HG03108 (cell line): ENCODE measurements at regions not wholly inside any gene's neighbourhood (a gene's known extent, or its start where the extent isn't known, plus 50 kb on each side); places are given as distances from the start of the nearest gene placed in this dataset.

ENCODE experiments used
- ATAC-seq: cut with Tn5 transposase; IDR thresholded peaks from one replicate; pipeline ENCODE4 v1.9.1; 2021; ENCODE audit warnings: moderate library complexity; ENCODE audit not compliant: unreplicated experiment

DNA sequence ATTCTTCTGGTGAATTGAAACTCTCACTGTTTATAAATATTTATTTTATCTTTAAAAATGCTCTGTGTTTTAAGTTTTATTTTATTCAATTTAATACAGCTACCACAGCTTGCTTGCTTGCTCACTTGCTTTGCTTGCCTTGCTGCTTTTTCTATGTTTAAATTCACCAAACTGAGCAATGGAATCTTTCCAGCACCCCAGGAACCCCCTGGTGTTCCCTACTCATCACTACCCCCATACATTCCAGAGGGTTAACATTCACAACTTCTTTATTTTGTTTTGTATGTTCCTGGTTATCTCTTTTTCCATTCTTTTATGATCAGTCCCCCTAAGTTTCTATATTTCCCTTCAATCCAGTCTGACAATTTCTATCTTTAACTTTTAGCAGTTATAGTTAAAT lies 166.5 kb upstream of the COL1A2 start:
- no peak for ATAC-seq

DNA sequence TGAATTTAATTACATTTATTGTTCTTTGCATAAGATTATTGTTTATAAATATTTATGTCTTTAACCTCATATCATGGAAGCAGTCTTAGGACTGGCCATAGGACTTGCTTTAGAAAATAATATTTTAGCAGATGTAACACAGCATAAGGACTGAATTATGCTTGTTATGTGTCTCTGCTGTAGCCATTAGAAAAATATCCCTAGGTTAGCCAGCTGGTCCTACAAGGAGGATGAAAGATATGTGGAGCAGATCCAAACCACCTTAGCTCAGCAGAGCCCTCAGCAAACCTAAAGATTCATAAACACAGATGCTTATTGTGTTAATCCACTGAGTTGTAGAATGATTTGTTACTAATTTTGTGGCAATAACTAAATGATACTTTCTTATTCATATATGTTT lies 166.0 kb upstream of the COL1A2 start:
- ATAC-seq, result no peak

DNA sequence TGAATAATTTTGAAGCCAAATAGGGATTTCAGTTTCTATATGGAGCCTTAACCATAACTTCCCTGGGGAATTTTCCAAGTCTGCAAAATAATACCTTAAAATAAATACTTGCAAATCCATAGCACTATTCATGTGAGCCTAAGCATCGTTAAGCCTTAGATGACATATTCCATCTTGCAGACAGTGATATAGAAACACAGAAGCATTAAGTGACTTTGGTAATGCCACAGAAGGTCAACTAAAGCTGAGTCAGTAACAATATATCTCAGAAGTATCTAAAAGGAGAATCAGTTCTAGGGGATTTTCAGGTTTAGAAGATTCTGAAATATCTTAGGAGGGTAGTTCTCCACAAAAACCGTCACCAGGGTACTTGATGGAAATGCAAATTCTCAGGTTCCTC lies 163.4 kb upstream of the COL1A2 start:
- no peak for ATAC-seq

DNA sequence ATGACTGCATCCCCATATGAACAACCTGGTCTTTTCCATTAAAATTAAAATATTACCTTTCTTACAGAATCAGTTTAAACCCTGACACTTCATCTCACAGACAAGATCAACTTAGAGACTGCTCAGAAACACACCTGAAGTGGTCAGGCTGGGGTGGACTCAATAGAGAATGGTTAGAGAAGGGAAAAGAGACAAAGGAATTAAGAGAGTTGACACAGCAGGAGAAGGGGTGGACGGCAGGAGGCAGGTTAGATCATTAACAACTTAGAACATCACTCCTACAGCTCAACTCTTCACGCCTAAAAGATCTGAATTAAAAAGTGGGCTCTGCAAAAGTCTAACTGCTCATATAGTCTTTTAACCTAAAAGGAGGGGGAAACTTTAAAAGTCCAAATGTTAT lies 157.7 kb upstream of the COL1A2 start:
- no peak for ATAC-seq

DNA sequence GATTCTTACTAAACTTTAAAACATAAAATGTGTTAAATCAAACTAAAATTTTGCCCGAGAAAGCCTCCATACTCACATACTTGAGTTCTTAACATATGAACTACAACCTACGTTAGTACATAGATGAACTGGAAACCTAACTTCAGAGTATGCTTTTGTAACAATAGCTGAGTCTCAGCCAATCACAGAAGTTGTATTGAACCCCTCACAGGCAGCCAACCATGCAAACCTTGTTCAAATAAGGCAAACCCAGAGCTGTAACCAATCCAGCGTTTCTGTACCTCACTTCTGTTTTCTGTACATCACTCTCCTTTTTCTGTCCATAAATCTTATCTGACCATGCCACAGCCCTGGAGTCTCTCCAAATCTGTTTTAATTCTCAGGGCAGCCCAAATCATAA lies 157.3 kb upstream of the COL1A2 start:
- no peak for ATAC-seq

DNA sequence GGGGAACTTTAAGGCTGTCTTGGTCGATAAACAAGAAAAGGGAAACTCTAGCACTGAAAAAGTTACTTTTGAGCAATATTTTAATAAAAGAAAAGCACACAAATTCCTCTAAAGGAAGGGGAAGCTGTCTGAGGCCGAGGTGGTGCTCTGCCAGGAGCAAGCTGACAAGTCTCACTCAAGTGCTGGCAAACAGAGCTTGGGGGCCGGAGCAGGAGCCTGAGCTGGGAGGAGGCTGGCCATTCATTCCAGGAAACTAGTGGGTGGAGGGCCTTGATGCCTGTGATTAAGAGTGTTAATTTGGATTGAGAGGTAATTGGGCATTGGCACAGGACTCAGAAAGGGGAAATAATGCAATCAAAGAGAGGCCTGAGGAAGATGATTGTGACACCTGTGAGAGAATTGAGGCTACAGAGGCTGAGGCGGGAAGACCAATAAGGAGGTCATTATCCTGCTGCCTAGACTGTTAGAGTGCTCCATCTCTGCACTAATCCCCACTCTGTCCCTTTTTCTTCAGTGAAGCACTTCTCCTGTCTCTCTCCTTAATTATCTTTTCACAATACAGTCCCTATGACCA lies 154.9 kb upstream of the COL1A2 start:
- no peak for ATAC-seq

DNA sequence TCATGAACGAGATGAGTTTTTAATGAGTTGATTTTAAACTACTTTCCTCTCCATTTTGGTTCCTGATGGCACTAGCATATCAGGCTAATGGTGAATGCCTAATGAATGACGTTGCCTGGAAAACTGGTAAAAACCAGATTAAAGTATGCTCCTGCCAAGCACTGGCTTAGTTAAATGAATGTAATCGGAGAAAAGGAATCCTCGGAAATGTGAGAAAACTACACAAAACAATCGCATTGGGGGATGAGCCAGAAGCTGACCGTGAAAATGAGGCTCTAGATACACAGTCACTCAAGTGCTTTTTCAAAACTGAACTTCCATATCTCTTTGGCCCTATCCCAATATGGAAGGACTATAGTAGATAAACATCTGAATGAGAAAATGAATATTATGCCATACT lies 153.8 kb upstream of the COL1A2 start:
- no peak for ATAC-seq

DNA sequence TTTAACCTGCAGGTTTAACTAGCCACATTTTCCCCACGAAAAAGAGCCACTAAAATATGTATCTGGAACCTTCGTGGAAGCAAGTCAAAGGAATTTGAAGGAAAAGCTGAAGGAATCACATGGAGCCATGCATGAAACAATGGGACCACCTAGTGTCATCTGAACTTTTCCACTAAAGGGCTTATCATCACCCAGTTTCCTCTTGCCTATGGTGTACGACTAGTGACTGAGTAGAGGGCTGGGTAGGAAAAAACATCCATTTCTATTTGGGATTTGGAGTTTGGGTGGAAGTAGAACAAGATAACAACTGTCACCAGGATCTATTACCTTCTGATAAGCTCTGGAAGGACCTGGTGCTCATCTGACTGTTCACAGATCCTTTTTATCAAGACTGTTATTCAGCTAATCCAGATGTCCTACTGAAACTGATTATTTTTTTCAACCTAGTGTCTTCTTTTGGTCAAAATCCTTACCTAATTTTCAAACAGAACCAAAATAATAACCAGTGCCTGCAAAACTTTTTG lies 153.2 kb upstream of the COL1A2 start:
- no peak for ATAC-seq

DNA sequence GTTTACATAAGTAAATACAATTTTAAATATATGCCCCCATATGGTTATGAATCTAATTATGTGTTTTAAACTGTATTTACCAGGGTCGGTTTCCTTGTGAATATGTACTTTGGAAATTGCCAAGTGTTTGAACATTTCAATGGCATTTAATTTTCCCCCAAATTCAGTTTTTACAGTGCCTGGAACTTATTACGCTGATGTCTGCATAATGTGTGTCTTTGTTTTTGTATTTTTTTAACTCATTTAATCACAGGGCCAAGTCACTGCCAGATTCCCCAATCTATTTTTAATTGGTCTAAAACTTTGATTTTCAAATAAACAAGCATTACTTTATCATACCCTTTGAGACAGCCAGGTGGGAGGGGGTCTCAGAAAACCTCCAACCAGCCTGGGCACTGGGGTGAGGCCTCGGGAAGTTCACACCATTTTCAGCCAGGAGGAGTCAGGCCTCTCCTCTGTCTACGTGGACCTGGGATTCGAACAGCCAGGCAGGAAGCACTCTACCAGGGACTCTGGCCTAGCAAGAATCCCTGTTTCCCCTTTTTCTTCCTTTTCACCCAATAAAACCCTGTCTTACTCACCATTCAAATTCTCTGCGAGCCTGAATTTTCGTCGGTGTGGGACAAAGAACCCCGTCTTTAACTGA lies 151.5 kb upstream of the COL1A2 start:
- no peak for ATAC-seq

DNA sequence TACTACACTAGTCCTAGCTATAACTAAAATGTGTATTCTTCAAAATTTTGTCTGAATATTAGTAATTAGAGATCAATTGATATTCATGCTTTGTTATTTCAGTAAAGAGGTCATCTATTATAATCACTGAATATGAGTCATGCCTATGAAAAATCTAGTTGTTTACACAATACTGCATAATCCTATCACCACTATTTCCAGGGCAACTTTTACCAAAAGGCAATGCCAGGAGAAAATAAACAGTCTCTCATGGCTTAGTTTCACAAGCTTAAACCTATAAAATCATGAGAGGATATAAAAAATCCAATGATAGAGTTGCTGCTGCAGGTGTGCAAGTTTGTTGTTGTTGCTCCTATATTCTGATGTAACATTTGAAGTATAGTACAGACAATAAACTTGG lies 149.9 kb upstream of the COL1A2 start:
- no peak for ATAC-seq

DNA sequence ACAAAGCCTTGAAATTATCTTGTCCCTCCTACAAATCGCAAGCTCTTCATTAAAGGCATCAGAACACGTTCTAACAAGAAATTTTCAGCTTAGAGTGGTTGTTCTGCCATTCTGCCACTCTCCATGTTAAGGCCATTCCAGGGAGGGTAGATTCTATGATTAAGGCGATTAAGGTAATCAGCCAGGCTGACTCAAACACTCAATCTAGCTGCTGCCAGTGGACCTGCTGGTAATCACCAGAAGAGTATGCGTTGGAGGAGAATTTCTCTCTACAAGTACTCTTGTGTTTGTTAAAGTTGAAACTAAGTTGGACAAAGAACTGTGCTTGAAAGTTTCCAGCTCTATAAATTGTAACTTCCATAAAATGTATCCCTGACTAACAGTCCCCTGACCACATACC lies 149.2 kb upstream of the COL1A2 start:
- ATAC-seq, result no peak

DNA sequence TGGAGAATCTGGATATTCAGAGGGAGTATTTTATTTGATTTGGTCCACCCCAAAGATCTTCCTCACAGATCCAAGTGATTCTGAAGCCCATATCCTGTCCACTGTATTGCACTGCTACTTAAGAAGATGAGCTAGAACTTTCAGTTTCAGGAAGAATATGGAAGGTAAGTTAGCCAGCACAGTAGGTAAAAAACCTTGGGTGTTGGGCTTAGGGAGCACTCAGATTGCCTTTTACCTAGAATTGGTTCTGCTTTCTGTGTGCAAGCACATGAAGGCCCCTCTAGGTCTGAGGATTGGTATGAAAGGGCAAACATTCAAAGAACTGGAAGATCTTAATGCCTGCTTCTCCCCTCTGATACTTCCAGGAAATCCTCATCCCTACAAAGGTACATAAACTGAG lies 146.7 kb upstream of the COL1A2 start:
- ATAC-seq, result no peak

DNA sequence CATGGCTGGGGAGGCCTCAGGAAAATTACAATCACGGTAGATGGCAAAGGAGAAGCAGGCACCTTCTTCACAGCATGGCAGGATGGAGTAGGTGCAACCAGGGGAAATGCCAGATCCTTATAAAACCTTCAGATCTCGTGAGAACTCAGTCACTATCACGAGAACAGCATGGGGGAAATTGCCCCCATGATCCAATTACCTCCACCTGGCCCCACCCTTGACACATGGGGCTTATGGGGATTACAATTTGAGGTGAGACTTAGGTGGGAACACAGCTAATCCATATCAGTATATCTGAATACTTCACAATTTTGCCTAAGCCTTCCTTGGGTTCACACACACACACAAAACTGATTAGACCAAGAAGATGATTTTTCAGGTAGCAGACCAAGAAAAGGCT lies 145.1 kb upstream of the COL1A2 start:
- ATAC-seq, result no peak

DNA sequence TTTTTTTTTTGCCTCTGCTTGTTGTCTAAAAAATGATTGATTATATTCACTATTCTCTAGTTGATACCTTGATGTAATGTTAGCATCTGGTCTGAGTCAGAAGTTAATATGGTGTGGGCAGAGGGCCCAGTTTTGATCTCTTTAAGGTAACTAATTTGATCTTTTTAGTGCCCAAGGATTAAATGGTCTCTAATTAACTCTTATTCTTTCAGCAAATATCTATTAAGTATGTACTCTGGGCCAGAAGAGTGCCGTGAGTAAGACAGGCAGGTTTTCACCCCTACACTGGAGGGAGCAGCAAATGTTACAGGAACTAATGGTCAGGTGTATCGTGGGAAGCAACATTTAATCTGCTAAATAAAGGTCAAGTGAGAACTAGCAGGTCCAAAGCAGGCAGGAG lies 144.6 kb upstream of the COL1A2 start:
- no peak for ATAC-seq

DNA sequence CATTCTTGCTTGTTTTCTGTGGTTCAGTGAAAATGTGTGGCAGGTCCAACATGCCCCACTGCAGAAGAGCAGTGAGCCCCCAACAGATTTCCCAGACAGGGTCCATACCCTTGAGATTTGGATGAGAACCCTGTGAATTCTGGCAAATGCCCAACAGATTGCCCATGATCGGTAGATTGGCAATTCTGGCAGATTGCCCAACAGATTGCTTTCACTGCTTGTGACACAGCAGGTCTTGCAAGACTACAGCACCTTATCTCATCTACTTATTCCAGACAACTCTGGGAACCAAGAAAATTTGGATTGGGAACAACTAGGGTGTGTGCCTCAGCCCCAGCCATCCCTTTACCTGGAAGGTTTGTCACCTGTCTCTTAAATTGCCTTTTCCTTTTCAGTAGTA lies 143.7 kb upstream of the COL1A2 start:
- ATAC-seq, result no peak

DNA sequence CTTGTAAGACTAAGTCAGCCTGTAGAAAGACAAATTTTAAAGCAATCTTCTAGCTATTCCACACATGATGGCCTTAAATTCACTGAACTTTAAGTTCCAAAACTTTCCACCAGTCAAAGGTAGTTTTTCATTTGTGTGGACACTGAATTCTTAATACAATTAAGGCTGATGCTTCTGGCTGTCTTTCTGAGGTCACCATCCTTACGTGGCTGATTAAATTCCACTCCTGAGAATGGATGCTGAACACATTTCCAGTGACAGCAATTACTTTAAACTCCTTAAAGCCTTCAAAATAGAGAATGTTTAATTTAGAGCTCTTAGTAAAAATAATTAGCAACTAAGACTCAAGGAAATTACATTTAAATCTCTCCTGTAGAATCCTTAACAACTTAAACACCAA lies 142.6 kb upstream of the COL1A2 start:
- no peak for ATAC-seq

DNA sequence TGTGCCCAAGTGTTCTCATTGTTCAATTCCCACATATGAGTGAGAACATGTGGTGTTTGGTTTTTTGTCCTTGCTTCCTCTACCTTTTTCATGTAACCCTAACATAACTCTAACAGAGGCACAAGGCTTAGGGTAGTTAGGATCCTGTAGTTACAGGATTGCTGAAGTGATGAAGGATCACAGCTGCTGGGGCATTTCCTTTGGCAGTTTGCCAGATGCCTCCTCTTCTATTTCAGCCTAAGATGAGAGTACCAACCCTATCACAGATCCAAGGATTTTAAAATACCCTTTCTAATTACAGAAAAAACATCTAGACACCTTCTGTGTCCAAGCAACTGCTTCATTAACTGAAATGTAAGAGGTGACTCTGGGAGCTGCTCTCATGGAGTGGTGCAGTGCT lies 141.7 kb upstream of the COL1A2 start:
- no peak for ATAC-seq

DNA sequence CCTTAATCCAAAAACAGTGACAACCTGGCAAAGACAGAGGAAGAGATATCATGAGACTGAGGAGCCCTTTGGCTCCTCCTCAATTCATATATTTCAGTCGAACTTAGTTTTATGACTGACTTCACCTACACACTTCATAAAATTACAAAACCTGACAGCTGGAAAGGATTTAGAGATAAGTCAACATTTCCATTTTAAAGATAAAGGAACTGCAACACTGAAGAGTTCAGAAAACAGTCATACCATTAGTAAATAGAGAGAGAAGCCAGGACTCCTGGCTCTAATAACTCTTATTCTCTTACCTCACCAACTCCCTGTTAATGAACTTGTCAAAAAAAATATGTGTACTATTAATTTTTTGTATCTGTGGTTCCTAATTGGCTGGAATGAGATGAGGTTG lies 141.0 kb upstream of the COL1A2 start:
- ATAC-seq, result no peak

DNA sequence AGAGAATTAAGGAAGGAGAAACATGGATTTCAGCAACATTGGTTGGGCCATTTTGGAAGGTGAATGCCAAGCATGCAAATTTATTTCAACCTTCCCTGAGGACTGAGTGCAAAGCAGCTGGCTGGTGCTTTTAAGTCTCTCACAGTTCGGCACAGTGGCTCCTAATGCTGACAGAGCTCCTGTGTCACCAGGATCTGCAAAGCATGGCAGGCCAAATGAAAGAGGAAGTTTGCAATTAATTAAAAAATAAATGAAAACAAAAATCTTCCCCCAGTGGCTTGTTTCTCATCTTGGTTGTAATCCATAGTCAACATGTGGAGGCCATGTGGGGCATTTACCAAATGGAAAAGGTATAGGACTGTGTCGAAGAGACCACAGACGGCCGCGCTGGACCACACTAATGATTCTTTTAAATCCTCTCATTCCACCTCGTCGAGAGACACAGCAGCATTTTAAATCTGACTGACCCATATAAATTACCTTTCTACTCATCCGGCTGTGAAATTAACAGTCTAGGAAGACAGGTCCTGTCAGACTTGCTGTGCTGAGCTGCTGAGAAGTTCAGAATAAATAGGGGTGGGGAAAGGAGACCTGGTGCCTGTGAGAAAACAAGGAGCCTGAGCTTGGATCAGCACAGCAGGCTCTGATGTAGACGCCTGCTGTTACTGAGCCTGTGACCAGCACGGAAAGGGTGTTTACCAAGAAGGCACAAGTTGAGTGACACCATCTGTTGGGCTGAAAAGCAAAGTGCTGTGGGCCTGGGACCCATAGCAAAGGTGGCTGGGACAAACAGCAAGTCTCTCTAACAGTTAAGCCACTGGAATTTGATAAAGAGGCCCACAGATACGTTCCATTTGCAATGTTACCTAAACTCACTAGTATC lies 136.0 kb upstream of the COL1A2 start:
- ATAC-seq, result no peak

DNA sequence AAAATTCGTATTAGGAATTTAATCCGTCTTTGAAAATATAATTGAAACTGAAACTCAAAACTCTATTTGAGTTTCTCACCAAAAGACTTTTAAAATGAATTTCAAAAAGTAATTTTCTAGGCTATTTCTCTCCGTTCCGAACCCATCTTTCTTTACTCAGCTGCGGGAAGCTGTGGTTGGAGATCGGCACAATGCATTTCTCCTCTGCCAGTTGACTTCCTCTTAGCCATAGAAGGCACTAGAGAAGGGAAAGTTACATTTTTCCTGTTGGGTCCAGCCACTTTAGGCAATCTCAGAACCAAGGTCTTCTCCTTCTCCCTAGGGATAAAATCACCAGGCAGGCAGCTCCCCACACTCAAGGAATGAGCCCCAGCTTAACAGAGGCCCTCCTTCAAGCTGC lies 133.6 kb upstream of the COL1A2 start:
- ATAC-seq, result no peak

DNA sequence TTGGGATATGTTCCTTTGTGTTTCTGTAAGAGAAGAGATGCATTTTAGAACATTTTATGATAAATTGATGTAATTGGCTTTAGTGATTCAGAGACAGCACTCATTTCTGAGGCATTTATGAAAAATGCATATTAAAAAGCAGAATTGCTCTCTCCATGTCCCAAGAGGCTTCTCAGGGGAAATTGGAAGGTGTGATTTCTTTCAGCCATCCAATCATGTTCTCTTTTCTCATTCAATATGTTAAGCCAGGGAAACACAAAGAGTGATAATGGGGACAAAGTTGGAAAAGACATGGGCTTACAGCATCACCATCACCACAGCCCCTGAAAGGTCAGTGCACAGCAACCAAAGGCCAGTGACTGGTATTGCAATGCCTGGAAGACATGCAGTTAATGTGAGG lies 129.9 kb upstream of the COL1A2 start:
- no peak for ATAC-seq

DNA sequence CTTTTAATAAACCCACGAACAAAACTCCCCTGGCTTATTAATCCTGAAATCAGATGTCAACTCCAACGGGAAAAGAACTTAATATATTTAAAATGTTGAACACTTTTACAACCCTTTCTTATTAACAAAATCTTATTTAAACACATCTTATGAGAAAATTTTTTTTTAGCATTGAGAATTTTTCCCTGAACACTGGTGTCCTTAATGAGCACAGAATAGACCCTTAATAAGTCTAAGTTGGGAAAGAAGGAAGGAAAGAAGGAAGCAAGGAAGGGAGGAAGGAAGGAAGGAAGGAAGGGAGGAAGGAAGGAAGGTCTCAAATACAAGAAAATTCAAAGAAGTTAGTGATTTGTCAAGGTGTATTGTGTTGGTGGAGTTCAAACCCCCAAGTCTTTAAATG lies 129.2 kb upstream of the COL1A2 start:
- ATAC-seq, result no peak
